Heart right ventricle (tissue), 16 donors: ENCODE measurements at regions not wholly inside any gene's neighbourhood (a gene's known extent, or its start where the extent isn't known, plus 50 kb on each side); places are given as distances from the start of the nearest gene placed in this dataset.
"Not testable (repeated sequence)": the region's sequence is repeated elsewhere in the genome, so short reads cannot be mapped to it uniquely, and the experiment has no call there.

ENCODE experiments used
- ATAC-seq, 8 donors: fragments of 200-7000 bp; cut with Tn5 transposase; one replicate each; pipeline ENCODE4 v1.9.1; 2020; ENCODE audit warnings: mild to moderate bottlenecking in 8 of 8, moderate library complexity in 8 of 8, moderate number of reproducible peaks in 1 of 8
- DNase-seq, 2 donors: peaks; one replicate each; pipeline ENCODE4 v3.0.0-alpha.2; 2020
- H3K27ac ChIP-seq, 10 donors: fragments of 200-600 bp; sonication (generic) in 2 of 10; one replicate each; pipeline versions ENCODE4 v1.5.0 to v1.8.0; 2020 to 2022; ENCODE audit warnings: mild to moderate bottlenecking in 3 of 10
- H3K27me3 ChIP-seq, 7 donors: fragments of 200-600 bp; one replicate each; pipeline ENCODE4 v1.8.0; 2021 to 2022; ENCODE audit warnings: mild to moderate bottlenecking in 2 of 7
- H3K36me3 ChIP-seq, 9 donors: fragments of 200-600 bp; sonication (generic) in 1 of 9; one replicate each; pipeline versions ENCODE4 v1.5.0 to v1.8.0; 2020 to 2022; ENCODE audit warnings: mild to moderate bottlenecking in 2 of 9
- H3K4me1 ChIP-seq, 9 donors: fragments of 200-600 bp; sonication (generic) in 1 of 9; one replicate each; pipeline versions ENCODE4 v1.5.0 to v1.8.0; 2020 to 2022; ENCODE audit warnings: mild to moderate bottlenecking in 4 of 9
- H3K4me3 ChIP-seq, 10 donors: fragments of 200-600 bp; sonication (generic) in 2 of 10; one replicate each; pipeline versions ENCODE4 v1.5.0 to v1.8.0; 2020 to 2022; ENCODE audit warnings: mild to moderate bottlenecking in 7 of 10, moderate library complexity in 2 of 10
- H3K9me3 ChIP-seq, 11 donors: fragments of 200-600 bp in 10 of 11; sonication (generic) in 2 of 11; one replicate each; pipeline versions ENCODE4 v1.5.0 to v1.8.0; 2013 to 2022; ENCODE audit warnings: mild to moderate bottlenecking in 2 of 11, control low read depth in 1 of 11, moderate library complexity in 1 of 11
- CTCF ChIP-seq, 9 donors: fragments of 200-600 bp; sonication (generic) in 2 of 9; IDR thresholded peaks; one replicate each; pipeline versions ENCODE4 v1.5.0 to v1.8.0; 2021 to 2022; ENCODE audit warnings: antibody characterized with exemption in 9 of 9, mild to moderate bottlenecking in 5 of 9, moderate library complexity in 1 of 9
- WGBS, 2 donors: extraction: QIAGEN DNeasy Blood & Tissue Kit; methylation state at CpG; one replicate each; pipeline ENCODE4 v1.1.7; 2013; ENCODE audit warnings: inconsistent platforms in 1 of 2; 5-methylcytosine and 5-hydroxymethylcytosine counted together
- intact Hi-C, 10 donors: fragments of 100-400 bp; cut with DNase I; formaldehyde crosslinking; loops; one replicate each; pipeline versions ENCODE4 v1.11.1 to v1.14.2; 2022
- donor health status: Arrhythmogenic right ventricular cardiomyopathy.
- donor health status: ischemic (EF 13 %, LVEDD 7.1; RV severe dilation, severe dysfunction).
- donor health status: healthy with polysubstance abuse.
- donor health status: DM: no; HTN: yes; CAD: no.
- donor health status: DM: no; HTN: no; CAD: no.
- donor health status: ischemic (EF 25% LVEDD 6.9; RV normal size, moderate dysfunction).
- donor health status: ischemic (EF 25% LVEDD 5.7; RV mildly dilated, moderate dysfunction).
- donor health status: healthy.
- donor health status: DM: yes; HTN: yes; CAD: no.
- donor health status: Ischemic cardiomyopathy.
- donor health status: ischemic (EF 35%, LVEDD 5.7; RV mildly dilated, moderate dysfunction).
- donor health status: nonischemic (EF 11% LVEDD 7.7; RV severe dilation, severe dysfunction).
- donor health status: DM: yes; HTN: yes; CAD: no.
- donor health status: PGD.
- donor health status: ischemic (EF 29% LVEDD 5.4; RV normal size, mild dysfunction).
- donor health status: nonischemic (EF 23%, LVEDD 6.1; RV moderate dilation, normal function).

GRCh38 chr9:117649126-117649525 lies 55.1 kb upstream of the TLR4 start:
- Histone ChIP-seq H3K4me3 (no peak overlapping the region), H3K27me3 (peaks cover 0 to 14% (median 3%) of the 10 kb centered on the region in 7 donors), H3K27ac (no peak overlapping the region), H3K9me3 (no peaks in the 10 kb centered on the region), H3K4me1 (peaks cover 0 to 18% (median 13%) of the 10 kb centered on the region in 9 donors), H3K36me3 (no peaks in the 10 kb centered on the region)
- ATAC-seq (no peak), DNase-seq (no peak)
- intact Hi-C loops: loop anchor here in 6 of 10 donors (5.0 to 10.0 kb wide), 5 partner anchors 126 to 1716 kb away; partner anchors contain the start of gene BRINP1 (in 1 of the 6)
- 61 to 71% methylated on average over 3 of the region's 3 CpGs for WGBS, 2 donors
- no peak for TF ChIP-seq CTCF (IDR thresholded peaks at IDR 0.05)

GRCh38 chr9:117644932-117645636 lies 59.1 kb upstream of the TLR4 start:
- peak overlapping the region in 6 of 10 donors; percentile 37 to 80 (median 63) for H3K27ac ChIP-seq
- ATAC-seq (peak in 7 of 8 donors; percentile 41 to 77 (median 74)), DNase-seq (no peak)
- H3K4me3 ChIP-seq: peak overlapping the region in 8 of 10 donors; percentile 15 to 48 (median 38)
- intact Hi-C loops: loop anchor here in 8 of 10 donors (2.0 to 10.0 kb wide), 7 partner anchors 60 to 1720 kb away; partner anchors contain the start of genes BRINP1 (in 1 of the 8) and TLR4 (in 1 of the 8)
- TF ChIP-seq CTCF (IDR thresholded peaks at IDR 0.05): peak in 1 of 9 donors; percentile 1
- H3K4me1 ChIP-seq: peaks cover 0 to 25% (median 13%) of the 10 kb centered on the region in 9 donors
- 25 to 33% methylated on average over 6 of the region's 6 CpGs for WGBS, 2 donors
- no peaks in the 10 kb centered on the region for H3K9me3 ChIP-seq
- H3K36me3 ChIP-seq: no peaks in the 10 kb centered on the region
- H3K27me3 ChIP-seq: peaks cover 0 to 46% (median 17%) of the 10 kb centered on the region in 7 donors

DNA sequence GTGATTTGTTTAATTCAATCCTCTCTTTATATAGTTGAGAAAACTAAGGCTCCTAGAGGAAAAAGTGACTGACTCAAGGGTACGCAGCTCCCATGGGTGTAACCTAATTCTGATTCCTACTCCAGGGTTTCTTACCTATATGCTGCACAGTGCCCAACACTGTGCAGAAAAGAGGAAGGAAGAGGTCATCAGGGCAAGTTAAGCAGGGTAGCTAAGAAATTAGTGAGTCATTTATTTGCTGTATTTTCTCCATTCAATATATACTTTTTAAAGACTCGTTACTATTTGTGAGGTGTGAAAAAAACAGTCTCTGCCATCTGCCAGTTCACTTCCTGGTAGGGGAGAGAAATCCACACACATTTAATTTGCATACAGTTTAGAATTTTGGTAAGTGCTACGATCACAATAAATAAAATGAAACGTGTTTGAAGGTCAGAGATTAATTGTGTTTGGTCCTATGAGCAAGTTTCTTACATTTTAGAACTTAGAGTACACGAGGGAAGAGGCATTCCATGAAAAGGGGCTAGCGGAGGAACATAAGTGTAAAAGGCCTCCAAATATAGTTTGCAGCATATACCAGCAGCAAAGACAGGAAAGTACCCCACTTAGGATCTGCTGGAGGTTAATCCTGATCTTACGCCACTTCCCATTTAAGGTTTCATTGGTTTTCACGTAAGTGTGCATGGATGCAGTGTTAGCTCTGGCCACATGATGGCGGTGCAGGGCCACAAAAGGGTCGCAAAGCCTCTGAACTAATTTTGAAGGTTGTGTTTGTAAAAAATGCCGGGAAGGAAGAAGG lies 59.9 kb upstream of the TLR4 start:
- Histone ChIP-seq H3K27me3 (peaks cover 0 to 46% (median 17%) of the 10 kb centered on the region in 7 donors), H3K4me1 (peaks cover 0 to 25% (median 13%) of the 10 kb centered on the region in 9 donors), H3K9me3 (no peaks in the 10 kb centered on the region), H3K4me3 (peak overlapping the region in 8 of 10 donors; percentile 15 to 48 (median 38)), H3K36me3 (no peaks in the 10 kb centered on the region), H3K27ac (peak overlapping the region in 6 of 10 donors; percentile 37 to 80 (median 63))
- intact Hi-C loops: loop anchor here in 6 of 10 donors (2.0 to 10.0 kb wide), 7 partner anchors 60 to 1720 kb away; partner anchors contain the start of genes BRINP1 (in 1 of the 6) and TLR4 (in 1 of the 6)
- ATAC-seq: peak; percentile 55 to 92 (median 82)
- peak; percentile 71 to 73 for DNase-seq
- WGBS, 2 donors: 17 to 19% methylated on average over 11 of the region's 11 CpGs
- TF ChIP-seq CTCF (IDR thresholded peaks at IDR 0.05): peak; percentile 92 to 99 (median 97)

DNA sequence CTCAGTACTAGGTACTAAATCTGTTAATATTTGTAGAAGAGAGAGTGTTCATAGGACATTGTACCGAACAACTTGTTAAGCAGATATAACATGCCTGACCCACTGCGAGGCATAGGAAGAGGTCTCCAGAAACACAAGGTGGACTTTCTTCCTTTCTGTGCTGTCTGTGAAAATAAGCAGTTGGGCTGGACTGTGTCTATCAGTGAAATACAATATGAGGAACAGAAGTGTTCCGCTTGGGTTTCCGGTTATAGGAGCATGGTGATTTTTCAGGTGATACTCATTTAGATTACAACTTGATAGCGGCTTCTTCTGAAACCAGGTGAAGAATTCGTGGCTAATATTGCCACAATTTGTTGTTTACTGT lies 60.9 kb upstream of the TLR4 start:
- TF ChIP-seq CTCF (IDR thresholded peaks at IDR 0.05): no peak
- peaks cover 0 to 25% (median 13%) of the 10 kb centered on the region in 9 donors for H3K4me1 ChIP-seq
- no peak for DNase-seq
- H3K36me3 ChIP-seq: no peaks in the 10 kb centered on the region
- WGBS, 2 donors: 40 to 48% methylated on average over 6 of the region's 6 CpGs
- no peak for ATAC-seq
- no peaks in the 10 kb centered on the region for H3K9me3 ChIP-seq
- peak overlapping the region in 6 of 10 donors; percentile 3 to 29 (median 16) for H3K4me3 ChIP-seq
- peaks cover 0 to 40% (median 17%) of the 10 kb centered on the region in 7 donors for H3K27me3 ChIP-seq
- H3K27ac ChIP-seq: no peak overlapping the region
- intact Hi-C loops: loop anchor here in 5 of 10 donors (5.0 to 10.0 kb wide), 5 partner anchors 132 to 1722 kb away; partner anchors contain the start of gene BRINP1 (in 1 of the 5)

GRCh38 chr9:117642571-117643287 lies 61.5 kb upstream of the TLR4 start:
- not testable (repeated sequence) for H3K27ac ChIP-seq, H3K9me3 ChIP-seq, ATAC-seq, H3K36me3 ChIP-seq
- Histone ChIP-seq H3K4me1 (peaks cover 0 to 25% (median 13%) of the 10 kb centered on the region in 9 donors), H3K4me3 (peak overlapping the region in 7 of 10 donors; percentile 3 to 29 (median 16)), H3K27me3 (peaks cover 0 to 34% (median 14%) of the 10 kb centered on the region in 7 donors)
- peak in 1 of 2 donors; percentile 20 for DNase-seq
- 44 to 47% methylated on average over 38 to 49 of the region's 50 CpGs for WGBS, 2 donors
- intact Hi-C loops: loop anchor here in 5 of 10 donors (5.0 to 10.0 kb wide), 5 partner anchors 132 to 1722 kb away; partner anchors contain the start of gene BRINP1 (in 1 of the 5)
